Activated CD4-positive, alpha-beta memory T cell treated with anti-CD3 and anti-CD28 coated beads, Interleukin-2, amount 10 ng/mL, durations not matched to agents 7 days and 5 days (primary cell): ENCODE measurements at regions not wholly inside any gene's neighbourhood (a gene's known extent, or its start where the extent isn't known, plus 50 kb on each side); places are given as distances from the start of the nearest gene placed in this dataset.

ENCODE experiments used
- CTCF ChIA-PET: fragments of 350-600 bp; sonication (Branson Sonifier 250); formaldehyde crosslinking; loops from one replicate; lab custom pipeline; 2021; ENCODE audit warnings: antibody characterized with exemption, inconsistent platforms; lab: Charles Lee
- POLR2A ChIA-PET: fragments of 350-600 bp; sonication (Branson Sonifier 250); formaldehyde crosslinking; loops from one replicate; lab custom pipeline; 2021; ENCODE audit warnings: antibody characterized with exemption; lab: Charles Lee
- DNase-seq: peaks from one replicate; pipeline ENCODE4 v3.0.0-alpha.2; 2020
- H3K27ac Mint-ChIP-seq: one replicate; pipeline ENCODE4 v1.8.0; 2021; ENCODE audit warnings: mild to moderate bottlenecking, mixed read lengths
- H3K27me3 Mint-ChIP-seq: one replicate; pipeline ENCODE4 v1.8.0; 2021; ENCODE audit warnings: mixed read lengths
- H3K36me3 Mint-ChIP-seq: one replicate; pipeline ENCODE4 v1.8.0; 2021; ENCODE audit warnings: low read depth, mixed read lengths
- H3K4me1 Mint-ChIP-seq: one replicate; pipeline ENCODE4 v1.8.0; 2021; ENCODE audit warnings: mixed read lengths
- H3K4me3 Mint-ChIP-seq: one replicate; pipeline ENCODE4 v1.8.0; 2021; ENCODE audit warnings: mild to moderate bottlenecking, mixed read lengths
- H3K9me3 Mint-ChIP-seq: one replicate; pipeline ENCODE4 v1.8.0; 2021; ENCODE audit warnings: mixed read lengths

DNA sequence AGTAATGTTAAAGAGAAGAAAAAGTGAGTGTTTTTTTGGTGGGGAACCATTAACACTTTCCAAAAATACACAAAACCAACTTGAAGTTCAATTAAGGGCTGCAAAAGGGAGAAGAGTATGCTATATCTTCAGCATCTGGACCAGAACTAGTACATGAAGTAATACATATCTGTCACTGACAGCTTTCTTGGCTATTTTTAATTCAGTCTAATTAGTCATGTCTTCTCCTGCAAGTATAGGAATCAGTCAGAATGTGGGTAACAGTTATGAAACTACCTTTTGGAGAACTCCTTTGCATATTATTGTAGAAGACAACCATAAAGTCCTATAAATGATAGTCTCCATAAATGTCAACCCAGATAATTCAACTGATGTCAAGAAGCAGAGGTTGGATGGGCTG, 901.2 kb downstream of the TTLL7 start:
- Mint-ChIP-seq H3K9me3 (peaks cover 2% of the 10 kb centered on the region), H3K36me3 (no peaks in the 10 kb centered on the region), H3K27ac (no peak overlapping the region), H3K27me3 (no peaks in the 10 kb centered on the region), H3K4me3 (no peak overlapping the region), H3K4me1 (no peaks in the 10 kb centered on the region)
- POLR2A ChIA-PET, result no interaction called here
- CTCF ChIA-PET, result no interaction called here
- DNase-seq, result no peak

DNA sequence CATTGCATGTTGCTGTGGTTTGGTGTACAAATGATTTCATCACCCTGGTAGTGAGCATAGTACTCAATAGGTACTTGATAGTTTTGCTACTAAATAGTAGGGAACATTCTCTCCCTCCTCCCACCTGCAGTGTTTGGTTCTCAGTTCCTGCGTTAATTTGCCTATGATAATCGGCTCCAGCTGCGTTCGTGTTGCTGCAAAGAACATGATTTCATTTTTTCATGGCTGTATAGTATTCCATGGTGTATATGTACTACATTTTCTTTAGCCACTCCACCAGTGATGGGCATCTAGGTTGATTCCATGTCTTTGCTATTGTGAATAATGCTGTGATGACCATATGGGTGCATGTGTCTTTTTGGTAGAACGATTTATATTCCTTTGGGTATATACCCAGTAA, 903.4 kb downstream of the TTLL7 start:
- ChIA-PET POLR2A (no interaction called here), CTCF (no interaction called here)
- H3K27me3 Mint-ChIP-seq, result no peaks in the 10 kb centered on the region
- peaks cover 2% of the 10 kb centered on the region for H3K9me3 Mint-ChIP-seq
- H3K4me3 Mint-ChIP-seq, result no peak overlapping the region
- no peaks in the 10 kb centered on the region for H3K4me1 Mint-ChIP-seq
- DNase-seq, result no peak
- no peak overlapping the region for H3K27ac Mint-ChIP-seq
- H3K36me3 Mint-ChIP-seq, result no peaks in the 10 kb centered on the region

- H3K27ac Mint-ChIP-seq, result no peak overlapping the region
- H3K36me3 Mint-ChIP-seq, result no peaks in the 10 kb centered on the region
- no peaks in the 10 kb centered on the region for H3K27me3 Mint-ChIP-seq
- ChIA-PET CTCF (no interaction called here), POLR2A (no interaction called here)
- H3K9me3 Mint-ChIP-seq, result no peaks in the 10 kb centered on the region
- no peak for DNase-seq
- no peaks in the 10 kb centered on the region for H3K4me1 Mint-ChIP-seq
- no peak overlapping the region for H3K4me3 Mint-ChIP-seq
Measured at GRCh38 chr1:83090195-83090594, 908.7 kb downstream of the TTLL7 start.

DNA sequence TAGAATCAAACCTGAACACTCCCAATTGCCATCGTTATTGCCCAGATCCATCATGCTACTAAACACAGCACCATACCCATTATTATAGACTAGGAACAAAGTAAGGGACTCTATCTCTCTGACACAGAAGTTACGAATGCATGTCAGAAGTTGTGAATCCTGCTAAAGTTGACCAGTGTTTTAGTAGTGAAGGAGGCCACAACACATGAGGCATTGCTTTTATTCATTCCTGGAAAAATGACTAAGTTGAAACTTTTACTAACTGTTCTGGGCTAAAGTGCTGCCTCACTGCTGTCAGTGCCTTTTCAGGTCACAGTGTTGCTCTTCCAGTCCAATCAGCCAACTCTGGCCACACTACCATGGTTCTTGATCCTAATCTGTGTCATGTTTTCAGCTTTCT, 911.1 kb downstream of the TTLL7 start:
- peaks cover 2% of the 10 kb centered on the region for H3K9me3 Mint-ChIP-seq
- no peaks in the 10 kb centered on the region for H3K4me1 Mint-ChIP-seq
- H3K27me3 Mint-ChIP-seq, result no peaks in the 10 kb centered on the region
- H3K36me3 Mint-ChIP-seq, result no peaks in the 10 kb centered on the region
- ChIA-PET CTCF (no interaction called here), POLR2A (no interaction called here)
- H3K27ac Mint-ChIP-seq, result no peak overlapping the region
- no peak for DNase-seq
- no peak overlapping the region for H3K4me3 Mint-ChIP-seq

DNA sequence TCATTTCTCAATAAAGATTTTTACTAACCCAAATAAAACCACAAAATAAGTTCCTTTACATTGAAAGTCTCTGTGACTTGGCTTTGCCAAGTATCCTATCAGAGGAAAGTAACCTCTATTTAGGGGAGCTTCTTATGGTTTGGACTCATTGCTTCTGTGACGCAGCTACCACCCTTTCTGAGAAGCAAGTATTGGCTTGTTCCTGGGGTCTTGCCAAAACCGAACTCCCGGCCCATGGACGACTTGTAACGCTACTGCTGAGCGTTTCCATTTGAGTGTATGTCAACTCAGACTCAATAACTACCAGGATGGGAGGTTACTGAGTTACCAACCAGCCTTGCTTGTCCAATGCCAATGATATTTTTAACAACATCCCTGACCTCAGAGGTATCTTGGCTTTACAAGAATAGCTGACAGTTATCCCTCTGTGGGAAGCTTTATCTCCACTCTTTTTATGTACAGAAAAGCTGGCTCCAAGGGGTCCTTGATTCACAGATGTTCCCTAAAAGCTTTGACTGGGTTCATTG, 911.9 kb downstream of the TTLL7 start:
- POLR2A ChIA-PET, result no interaction called here
- peaks cover 2% of the 10 kb centered on the region for H3K9me3 Mint-ChIP-seq
- no peak overlapping the region for H3K27ac Mint-ChIP-seq

GRCh38 chr1:83086346-83086745, 912.6 kb downstream of the TTLL7 start:
- Mint-ChIP-seq H3K27me3 (no peaks in the 10 kb centered on the region), H3K4me1 (no peaks in the 10 kb centered on the region), H3K27ac (no peak overlapping the region), H3K36me3 (no peaks in the 10 kb centered on the region), H3K9me3 (peaks cover 4% of the 10 kb centered on the region), H3K4me3 (no peak overlapping the region)
- ChIA-PET POLR2A (no interaction called here), CTCF (no interaction called here)
- DNase-seq, result no peak

More for the DNA sequence above, 911.9 kb downstream of the TTLL7 start:
- no peak overlapping the region for H3K4me3 Mint-ChIP-seq
- no peaks in the 10 kb centered on the region for H3K27me3 Mint-ChIP-seq
- H3K36me3 Mint-ChIP-seq, result no peaks in the 10 kb centered on the region
- CTCF ChIA-PET, result no interaction called here
- no peak for DNase-seq
- H3K4me1 Mint-ChIP-seq, result no peaks in the 10 kb centered on the region

DNA sequence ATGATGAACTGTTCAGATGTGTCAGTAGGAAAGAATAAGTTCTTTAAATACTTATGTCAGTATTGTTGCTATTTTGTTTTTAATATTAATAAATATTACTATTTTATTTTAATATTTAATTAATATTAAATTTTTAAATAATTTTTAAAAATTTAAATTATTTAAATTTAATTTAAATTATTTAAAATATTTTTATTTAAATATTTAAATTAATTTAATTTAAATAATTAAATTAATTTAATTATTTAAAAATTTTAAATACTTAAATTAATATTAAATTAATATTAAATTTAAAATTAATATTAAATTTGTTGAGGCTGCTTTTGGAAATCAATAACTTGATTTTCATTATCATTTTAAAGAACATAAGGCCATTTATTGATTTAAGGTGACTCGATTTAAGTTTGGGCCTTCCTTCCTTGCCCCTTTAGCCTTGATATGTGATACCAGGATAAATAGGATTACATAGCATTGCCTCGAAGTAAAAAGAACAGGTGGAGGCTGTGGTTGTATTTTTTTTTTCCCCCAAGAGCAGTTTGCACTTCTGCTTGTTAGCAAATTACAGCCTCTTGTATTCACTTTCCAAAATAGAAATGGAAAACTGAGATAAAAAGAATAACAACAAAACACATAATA, 915.2 kb downstream of the TTLL7 start:
- no peaks in the 10 kb centered on the region for H3K27me3 Mint-ChIP-seq
- DNase-seq, result no peak
- ChIA-PET POLR2A (no interaction called here), CTCF (no interaction called here)
- no peak overlapping the region for H3K4me3 Mint-ChIP-seq
- H3K9me3 Mint-ChIP-seq, result peaks cover 4% of the 10 kb centered on the region
- no peaks in the 10 kb centered on the region for H3K4me1 Mint-ChIP-seq
- no peaks in the 10 kb centered on the region for H3K36me3 Mint-ChIP-seq
- no peak overlapping the region for H3K27ac Mint-ChIP-seq

- CTCF ChIA-PET, result no interaction called here
- POLR2A ChIA-PET, result no interaction called here
- Mint-ChIP-seq H3K9me3 (peaks cover 2% of the 10 kb centered on the region), H3K4me3 (no peak overlapping the region), H3K27me3 (no peaks in the 10 kb centered on the region), H3K36me3 (no peaks in the 10 kb centered on the region), H3K27ac (no peak overlapping the region), H3K4me1 (no peaks in the 10 kb centered on the region)
- no peak for DNase-seq
Measured at GRCh38 chr1:83077411-83077810, 921.5 kb downstream of the TTLL7 start.

DNA sequence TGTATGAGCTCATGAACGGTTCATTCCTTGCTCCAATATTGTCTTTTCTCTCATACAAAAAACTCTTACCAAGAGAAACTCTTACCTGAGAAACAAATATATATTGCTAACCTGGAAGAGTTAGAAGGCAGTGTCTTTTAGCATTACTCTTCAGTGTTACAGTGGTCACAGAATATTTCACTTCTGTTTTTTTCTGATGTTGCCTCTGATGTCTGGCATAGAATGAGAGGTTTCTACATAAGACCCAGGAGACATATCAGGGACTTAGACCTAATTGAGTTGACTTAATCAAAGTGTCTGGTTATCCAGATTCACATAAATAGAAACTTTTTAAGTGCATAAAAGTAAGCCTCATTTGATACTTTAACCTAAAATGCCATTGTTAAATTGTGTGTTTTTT, 923.8 kb downstream of the TTLL7 start:
- no peaks in the 10 kb centered on the region for H3K36me3 Mint-ChIP-seq
- no peak for DNase-seq
- ChIA-PET CTCF (no interaction called here), POLR2A (no interaction called here)
- H3K4me3 Mint-ChIP-seq, result no peak overlapping the region
- H3K9me3 Mint-ChIP-seq, result no peaks in the 10 kb centered on the region
- no peaks in the 10 kb centered on the region for H3K4me1 Mint-ChIP-seq
- H3K27ac Mint-ChIP-seq, result no peak overlapping the region
- no peaks in the 10 kb centered on the region for H3K27me3 Mint-ChIP-seq

DNA sequence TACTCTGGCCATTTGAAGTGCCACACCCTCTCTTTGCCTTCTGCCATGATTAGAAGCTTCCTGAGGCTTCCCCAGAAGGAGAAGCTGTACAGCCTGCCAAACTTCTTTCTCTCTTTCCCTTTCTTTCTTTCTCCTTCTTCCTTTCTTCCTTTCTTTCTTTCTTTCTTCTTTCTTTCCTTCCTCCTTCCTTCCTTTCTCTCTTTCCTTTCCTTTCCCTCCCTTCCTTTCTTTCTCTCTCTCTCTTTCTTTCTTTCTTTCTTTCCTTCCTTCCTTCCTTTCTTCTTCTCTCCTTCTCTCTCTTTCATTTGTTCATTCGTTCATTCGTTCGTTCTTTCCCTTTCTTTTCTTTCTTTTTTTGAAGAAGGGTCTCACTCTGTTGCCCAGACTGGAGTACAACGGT, 931.0 kb downstream of the TTLL7 start:
- H3K27ac Mint-ChIP-seq, result no peak overlapping the region
- H3K9me3 Mint-ChIP-seq, result peaks cover 3% of the 10 kb centered on the region
- no peak for DNase-seq
- H3K4me1 Mint-ChIP-seq, result peaks cover 1% of the 10 kb centered on the region
- H3K4me3 Mint-ChIP-seq, result no peak overlapping the region
- ChIA-PET CTCF (no interaction called here), POLR2A (no interaction called here)
- no peaks in the 10 kb centered on the region for H3K36me3 Mint-ChIP-seq
- H3K27me3 Mint-ChIP-seq, result no peaks in the 10 kb centered on the region

DNA sequence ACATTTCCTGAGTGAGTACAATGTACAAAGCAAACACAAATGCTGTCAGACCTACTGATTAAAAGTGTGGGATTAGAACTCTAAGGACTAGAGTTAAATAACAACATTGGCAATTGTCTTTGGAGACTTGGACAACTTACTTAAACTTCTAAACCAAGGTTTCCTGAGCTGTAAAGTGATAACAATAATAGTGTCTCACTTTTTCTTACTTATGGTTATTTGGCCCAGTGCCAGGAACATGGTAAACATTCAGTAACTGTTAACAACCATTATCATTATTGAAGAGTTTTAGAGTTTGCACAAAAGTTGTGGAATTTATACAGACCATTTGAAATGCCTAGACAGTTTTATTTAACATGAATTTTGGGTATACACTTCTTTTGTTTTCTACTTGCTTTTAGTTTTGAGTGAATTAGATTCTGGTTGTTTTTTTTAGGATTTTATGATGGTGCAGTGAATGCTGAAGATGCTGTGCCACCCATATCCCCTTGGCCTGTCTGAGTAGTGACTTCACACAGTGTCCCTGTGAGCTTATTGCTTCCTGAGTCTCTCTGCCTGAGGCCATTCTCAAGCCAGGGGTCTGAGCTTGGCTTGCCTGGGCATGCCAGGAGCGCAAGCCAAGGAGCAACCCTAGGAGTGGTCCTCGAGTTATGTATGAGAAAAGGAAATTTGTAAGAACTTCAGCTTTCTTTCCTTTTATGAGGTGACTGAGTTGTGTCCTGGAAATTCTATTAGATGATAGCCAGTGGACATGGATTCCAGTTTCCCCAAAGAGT, 932.8 kb downstream of the TTLL7 start:
- ChIA-PET POLR2A (no interaction called here), CTCF (no interaction called here)
- H3K27me3 Mint-ChIP-seq, result no peaks in the 10 kb centered on the region
- no peak overlapping the region for H3K27ac Mint-ChIP-seq
- H3K4me3 Mint-ChIP-seq, result no peak overlapping the region
- H3K4me1 Mint-ChIP-seq, result peaks cover 1% of the 10 kb centered on the region
- H3K36me3 Mint-ChIP-seq, result no peaks in the 10 kb centered on the region
- H3K9me3 Mint-ChIP-seq, result peaks cover 3% of the 10 kb centered on the region
- no peak for DNase-seq

- Mint-ChIP-seq H3K36me3 (no peaks in the 10 kb centered on the region), H3K9me3 (peaks cover 3% of the 10 kb centered on the region), H3K4me3 (no peak overlapping the region), H3K27ac (no peak overlapping the region), H3K4me1 (peaks cover 1% of the 10 kb centered on the region), H3K27me3 (no peaks in the 10 kb centered on the region)
- CTCF ChIA-PET, result no interaction called here
- no peak for DNase-seq
- POLR2A ChIA-PET, result no interaction called here
Measured at GRCh38 chr1:83064589-83065242, 934.2 kb downstream of the TTLL7 start.

GRCh38 chr1:83060651-83061390, 938.1 kb downstream of the TTLL7 start:
- Mint-ChIP-seq H3K27ac (no peak overlapping the region), H3K9me3 (no peaks in the 10 kb centered on the region), H3K27me3 (no peaks in the 10 kb centered on the region), H3K4me3 (no peak overlapping the region), H3K36me3 (no peaks in the 10 kb centered on the region), H3K4me1 (peaks cover 1% of the 10 kb centered on the region)
- CTCF ChIA-PET, result no interaction called here
- POLR2A ChIA-PET, result no interaction called here
- DNase-seq, result no peak
